ENCODE measurements at regions not wholly inside any gene's neighbourhood (a gene's known extent, or its start where the extent isn't known, plus 50 kb on each side); places are given as distances from the start of the nearest gene placed in this dataset.

GRCh38 chr15:62874959-62875625 is 167.5 kb upstream of the TPM1 start:
- DNase-seq = no peak

DNA sequence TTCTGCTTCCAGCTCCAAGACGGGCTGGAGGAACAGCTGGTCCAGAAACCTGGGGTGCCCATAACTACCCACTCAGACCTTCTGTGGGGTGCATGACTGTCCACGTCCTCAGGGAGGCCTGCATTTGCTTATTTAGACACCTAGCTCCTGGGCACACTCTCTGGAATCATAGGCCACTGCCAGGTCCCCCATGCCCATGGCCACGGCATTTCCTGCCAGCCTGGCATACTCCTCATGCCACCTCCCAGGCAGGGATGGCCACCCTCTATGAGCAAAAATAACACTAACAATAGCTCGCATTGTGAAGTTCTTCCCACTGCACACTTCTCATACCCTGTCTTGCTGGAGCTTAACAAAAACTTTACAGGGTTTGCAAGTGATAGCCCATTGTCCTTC is 166.9 kb upstream of the TPM1 start:
- DNase-seq = no peak

GRCh38 chr15:62877276-62877857 is 165.2 kb upstream of the TPM1 start:
- no peak for DNase-seq

- no peak for DNase-seq
Observed at GRCh38 chr15:62878070-62878469, 164.5 kb upstream of the TPM1 start.

GRCh38 chr15:62879770-62880169 is 162.8 kb upstream of the TPM1 start:
- no peak for DNase-seq

GRCh38 chr15:62880278-62880677 is 162.3 kb upstream of the TPM1 start:
- DNase-seq = no peak

DNA sequence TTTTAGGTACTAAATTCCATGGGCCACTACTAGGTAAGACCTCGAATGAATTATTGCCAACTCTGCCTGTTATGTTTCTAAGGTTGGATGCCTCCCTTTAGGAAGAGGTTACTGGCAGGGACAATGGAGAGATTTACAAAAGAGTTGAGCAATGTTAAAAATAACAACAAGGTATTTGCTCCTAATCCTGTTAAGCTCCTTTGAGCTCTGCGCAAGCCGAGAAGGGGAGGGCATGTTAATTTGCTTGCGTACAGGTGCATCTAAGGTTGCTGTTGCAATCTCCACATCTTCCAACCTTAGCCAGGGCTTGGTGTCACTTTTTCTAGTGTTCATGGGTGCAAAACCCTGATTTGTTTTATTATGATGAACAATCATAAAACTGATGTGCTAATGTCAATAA is 161.5 kb upstream of the TPM1 start:
- DNase-seq = no peak

DNA sequence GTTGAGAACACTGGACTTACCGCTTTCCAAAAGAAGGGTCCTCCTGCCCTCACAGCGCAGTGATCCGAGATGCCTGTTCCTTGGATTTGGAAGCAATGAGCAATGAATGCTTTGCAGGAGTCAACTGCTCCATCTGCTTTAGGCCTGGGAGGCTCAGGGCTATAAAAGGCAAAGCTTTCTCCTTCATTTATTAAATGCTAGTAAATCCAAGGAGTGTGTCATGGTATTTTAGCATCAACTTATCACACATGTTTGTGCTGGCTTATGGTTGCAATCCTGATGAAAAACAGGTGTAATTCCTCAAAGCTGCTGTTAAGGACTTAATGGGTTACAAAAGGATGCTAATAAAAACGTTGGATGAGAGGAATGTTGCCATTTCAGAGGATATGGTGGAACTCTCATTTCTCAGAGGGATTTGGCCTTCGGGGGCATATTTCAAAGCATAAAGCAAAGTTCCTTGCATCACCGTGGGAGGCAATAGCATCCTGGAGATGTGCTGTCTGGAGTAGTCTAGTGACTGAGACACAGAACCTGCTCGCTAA is 158.5 kb upstream of the TPM1 start:
- DNase-seq = no peak

DNA sequence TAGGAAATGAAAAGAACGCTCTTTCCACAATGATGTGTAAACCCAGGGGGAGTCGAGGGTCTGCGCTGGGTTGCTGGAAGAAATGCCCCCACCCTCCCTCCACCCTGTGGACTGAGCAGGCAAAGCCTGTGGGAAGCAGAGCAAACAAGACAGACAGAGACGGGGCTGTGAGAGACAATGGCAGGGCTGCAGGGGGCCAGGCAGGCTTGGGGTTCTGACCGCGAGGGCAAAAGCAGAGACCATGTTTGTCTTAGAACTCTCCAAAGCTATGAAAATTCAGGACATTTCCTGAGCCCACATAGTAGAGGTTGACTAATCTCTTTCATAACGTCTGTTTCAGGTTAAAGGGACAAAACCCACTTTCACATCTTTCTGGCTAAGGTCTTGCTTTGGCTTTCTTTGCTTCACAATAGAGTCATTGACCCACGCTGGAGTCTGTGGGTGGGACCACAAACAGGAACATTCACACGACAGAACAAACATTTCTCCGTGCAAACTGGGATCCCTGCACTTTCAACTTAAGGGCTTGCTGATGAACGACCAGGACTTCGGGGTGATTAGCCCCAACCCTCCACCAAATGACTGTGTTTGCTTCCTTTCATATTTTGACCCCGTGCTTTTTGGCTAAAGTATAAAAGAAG is 156.0 kb upstream of the TPM1 start:
- no peak for DNase-seq

DNA sequence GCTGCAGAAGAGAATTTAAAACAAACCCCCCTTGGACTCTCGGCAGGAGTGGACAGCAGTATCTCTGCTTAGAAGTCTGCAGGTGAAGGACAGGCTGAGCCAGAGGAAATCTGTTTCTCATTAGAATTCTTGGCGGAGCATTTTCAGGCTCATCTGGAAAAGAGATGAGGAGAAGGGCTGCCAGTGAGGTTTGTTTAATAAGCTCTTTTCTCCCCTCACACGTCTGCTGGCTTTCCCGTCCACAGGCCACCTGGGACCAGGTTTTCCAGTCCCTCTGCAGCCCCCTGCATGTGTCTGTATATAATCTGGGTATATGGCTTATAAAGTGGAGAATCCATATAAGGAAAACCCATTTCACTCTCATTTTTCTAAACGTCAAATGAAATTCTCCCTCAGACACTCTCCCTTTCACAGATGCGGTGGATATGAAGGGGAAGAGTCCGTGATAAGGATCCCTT is 155.4 kb upstream of the TPM1 start:
- DNase-seq = no peak

DNA sequence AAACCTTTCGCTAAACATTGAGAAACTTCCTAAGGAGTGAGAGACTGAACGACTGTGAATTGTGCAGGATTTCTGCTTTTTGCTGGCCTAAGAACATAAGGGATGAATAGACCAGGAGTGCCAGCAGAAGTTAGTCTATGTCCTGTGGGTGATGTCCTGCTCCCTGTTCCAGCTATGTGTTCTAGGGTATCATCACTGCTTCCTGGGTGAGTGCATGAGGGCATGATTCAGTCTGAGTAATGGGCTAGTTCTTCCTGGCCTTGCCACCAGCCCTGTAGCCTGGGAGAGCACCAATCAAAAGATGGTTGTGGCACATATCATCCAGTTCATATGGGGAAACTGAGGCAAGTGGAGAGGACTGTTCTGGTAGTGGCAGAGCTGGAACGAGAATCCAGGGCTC is 153.9 kb upstream of the TPM1 start:
- no peak for DNase-seq

DNA sequence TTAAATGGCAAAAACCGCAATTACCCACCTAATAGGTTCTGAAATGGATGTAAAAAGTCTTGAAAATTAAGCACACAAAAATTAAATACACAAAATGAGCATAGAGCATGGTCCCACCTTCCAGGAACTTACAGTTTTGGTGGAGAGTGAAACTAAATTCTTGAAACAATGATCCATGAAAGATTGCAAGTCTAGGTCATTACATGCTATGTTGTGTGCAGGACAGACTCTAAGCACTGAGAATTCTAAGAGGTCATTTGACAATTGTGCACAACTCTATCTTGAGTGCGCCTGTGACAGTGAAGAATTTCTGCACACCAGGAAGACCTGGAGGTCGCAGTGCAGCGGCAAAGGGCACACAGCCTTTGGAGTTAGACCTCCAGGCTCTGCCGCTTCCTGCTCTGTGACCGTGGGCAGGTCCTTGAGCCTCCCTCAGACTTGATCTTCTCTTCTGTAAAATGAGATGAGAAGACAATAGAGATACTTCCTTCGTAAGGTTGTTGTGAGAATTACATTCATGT is 153.3 kb upstream of the TPM1 start:
- no peak for DNase-seq

DNA sequence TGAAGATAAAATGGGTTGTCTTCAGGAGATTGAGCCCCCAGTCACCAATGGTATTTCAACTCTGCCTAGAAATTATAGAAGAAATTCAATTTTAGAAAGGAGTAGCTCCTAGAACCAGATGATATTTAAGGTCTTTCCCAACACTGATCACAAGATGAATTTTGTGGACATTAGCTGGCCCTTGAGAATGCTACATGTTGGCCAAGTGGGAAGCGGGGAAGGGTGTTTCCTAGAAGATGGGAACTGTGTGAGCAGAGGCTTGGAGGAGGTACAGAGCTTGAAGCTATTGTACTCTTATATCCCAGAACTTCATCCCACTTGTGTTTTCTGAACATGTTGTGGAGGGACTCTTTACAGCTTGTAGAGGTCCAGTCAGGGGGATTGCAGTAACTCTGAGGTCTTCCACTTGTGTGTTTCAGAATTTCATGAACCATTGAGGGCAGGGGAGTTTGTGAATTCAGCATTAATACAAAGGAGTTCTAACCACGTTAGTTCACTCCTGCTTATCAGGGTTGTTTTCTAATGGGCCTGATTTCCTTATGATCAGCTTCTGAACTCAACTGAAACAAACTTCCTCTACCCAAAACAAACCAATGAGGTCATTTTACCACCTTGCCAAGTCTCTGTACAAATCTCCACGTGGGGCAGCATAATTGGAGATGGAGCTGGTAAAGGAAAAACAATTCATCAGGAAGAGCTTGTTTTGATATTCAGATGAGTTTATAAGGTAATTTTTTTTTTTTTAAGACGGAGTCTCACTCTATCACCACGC is 152.6 kb upstream of the TPM1 start:
- no peak for DNase-seq

DNA sequence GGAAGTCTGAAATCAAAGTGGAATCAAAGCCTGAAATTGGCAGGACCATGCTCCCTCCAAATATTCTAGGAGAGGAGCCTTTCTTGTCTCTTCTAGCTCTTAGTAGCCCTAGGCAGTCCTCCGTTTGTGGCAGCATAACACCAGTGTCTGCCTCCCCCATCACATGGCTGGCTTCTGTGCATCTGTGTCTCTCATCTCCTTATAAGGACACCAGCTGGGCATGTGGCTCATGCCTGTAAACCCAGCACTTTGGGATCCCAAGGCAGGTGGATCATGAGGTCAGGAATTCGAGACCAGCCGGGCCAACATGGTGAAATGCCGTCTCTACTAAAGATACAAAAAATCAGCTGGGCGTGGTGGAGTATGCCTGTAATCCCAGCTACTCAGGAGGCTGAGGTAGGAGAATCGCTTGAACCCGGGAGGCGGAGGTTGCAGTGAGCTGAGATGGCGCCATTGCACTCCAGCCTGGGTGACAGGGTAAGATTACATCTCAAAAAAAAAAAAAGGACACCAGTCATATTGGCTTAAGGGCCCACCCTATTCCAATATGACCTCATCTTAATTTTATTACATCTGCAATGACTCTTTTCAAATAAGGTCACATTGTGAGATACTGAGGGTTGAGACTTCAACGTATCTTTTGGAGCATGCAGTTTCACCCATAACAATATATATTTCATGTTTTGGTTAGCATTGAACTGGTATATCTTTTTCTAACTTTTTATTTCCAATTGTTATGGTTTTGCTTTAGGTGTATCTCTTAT is 148.0 kb upstream of the TPM1 start:
- DNase-seq = no peak

DNA sequence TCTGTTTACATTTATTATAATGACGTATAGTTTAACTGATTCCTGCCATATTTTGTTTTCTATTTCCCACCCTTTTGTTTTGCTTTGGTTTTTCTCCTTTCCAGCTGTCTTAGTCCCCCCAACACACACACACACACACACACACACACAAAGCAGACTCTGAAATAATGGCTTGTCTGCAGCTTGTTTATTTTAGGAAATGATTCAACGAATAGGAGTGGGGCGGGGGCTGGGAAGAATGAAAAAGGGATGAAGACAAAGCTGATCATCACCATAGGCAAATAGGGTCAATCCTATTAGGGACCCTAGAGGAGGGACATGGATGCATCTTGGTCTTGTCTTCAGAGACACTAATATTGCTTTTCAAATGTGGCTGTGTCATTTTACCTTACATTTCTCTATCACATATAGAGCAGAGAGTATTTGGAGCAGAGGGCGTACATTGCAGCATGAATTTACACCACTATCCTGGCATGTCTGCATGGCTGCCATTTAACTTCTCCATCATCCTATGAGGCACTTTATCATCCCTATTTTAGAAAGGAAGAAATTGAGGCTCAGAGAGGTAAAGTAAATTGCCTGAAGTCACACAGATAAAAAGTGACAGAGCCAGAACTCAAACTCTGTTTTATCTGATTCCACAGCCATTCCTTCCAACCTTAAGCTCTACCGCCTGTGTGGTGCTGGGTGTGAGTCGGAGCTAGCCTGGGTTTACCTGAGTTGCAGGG is 147.2 kb upstream of the TPM1 start:
- DNase-seq = no peak

DNA sequence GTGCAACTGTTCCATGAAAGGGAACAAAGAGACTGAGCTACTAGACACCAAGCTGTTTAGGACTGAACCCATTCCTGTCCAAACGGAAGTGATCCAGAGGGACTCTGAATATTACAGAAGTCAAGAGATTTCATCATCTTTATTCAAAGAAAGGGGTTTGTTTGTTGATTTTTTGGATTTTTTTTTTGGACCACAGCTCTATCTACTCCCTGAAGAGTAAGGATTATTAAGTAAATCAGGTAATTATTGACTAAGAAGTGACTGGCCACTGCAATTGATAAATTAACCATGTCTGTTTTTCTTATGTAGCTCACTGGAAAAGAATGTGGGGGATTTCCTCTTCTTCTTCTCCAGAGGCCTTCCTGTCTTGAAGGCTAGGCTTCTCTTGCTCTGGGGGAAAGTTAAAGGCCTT is 146.6 kb upstream of the TPM1 start:
- no peak for DNase-seq

GRCh38 chr15:62896380-62896866 is 146.1 kb upstream of the TPM1 start:
- no peak for DNase-seq

- no peak for DNase-seq
Observed at GRCh38 chr15:62896969-62897486, 145.5 kb upstream of the TPM1 start.

DNA sequence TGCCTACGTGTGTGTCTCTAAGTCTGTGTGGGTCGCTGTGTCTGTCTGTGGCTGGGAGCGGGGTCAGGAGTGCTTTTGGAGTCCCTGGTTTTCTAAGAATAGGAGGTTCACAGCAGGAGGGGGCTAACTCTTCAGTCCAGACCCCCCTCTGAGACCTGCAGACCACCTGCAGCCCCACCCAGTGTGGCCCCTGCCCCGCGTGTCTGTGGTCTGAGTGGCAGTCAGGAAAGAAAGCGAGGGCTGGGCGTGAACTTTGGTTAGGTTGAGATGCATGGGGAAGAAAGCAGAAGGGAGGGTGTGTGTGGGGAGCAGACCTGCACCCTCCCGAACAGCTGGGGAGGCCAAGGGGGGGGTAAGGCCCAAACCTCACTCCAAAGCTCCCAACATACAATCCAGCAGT is 144.9 kb upstream of the TPM1 start:
- no peak for DNase-seq

- DNase-seq = no peak
Observed at GRCh38 chr15:62899090-62899493, 143.5 kb upstream of the TPM1 start.
